GM19468 (cell line): ENCODE measurements at regions not wholly inside any gene's neighbourhood (a gene's known extent, or its start where the extent isn't known, plus 50 kb on each side); places are given as distances from the start of the nearest gene placed in this dataset.

Source experiments
- ATAC-seq: cut with Tn5 transposase; IDR thresholded peaks from one replicate; pipeline ENCODE4 v1.9.1; 2021; ENCODE audit warnings: mild to moderate bottlenecking, moderate library complexity, moderate number of reproducible peaks; ENCODE audit not compliant: unreplicated experiment; ENCODE audit errors: extremely low read depth

DNA sequence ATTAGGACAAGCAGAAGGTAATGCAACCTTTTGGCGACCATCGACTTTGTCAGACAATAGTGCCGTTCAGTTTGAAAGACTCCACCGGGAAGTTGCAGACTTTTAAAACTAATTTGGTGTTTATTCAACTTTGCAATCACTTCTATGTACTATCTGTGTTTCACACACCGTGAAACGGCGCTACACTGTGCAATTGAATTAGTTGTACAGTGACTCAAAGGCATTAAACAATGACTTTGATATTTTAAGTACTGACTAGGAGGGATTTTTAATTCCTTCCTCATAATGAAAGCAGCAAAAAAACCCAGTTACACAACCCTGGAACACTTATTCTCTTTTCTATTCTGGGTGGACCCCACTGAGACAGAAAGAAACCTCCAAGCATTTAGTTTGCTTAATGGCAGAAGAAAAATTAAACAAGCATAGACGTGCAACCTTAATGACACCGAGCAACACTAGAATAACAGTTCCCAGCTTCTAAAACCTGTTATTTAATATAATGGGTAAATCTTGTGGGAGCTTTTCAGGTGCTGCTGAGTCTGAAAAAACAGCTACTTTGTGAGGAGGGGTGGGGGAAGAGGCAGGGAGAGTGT lies 176.8 kb downstream of the LMO4 start:
- ATAC-seq, result no peak

DNA sequence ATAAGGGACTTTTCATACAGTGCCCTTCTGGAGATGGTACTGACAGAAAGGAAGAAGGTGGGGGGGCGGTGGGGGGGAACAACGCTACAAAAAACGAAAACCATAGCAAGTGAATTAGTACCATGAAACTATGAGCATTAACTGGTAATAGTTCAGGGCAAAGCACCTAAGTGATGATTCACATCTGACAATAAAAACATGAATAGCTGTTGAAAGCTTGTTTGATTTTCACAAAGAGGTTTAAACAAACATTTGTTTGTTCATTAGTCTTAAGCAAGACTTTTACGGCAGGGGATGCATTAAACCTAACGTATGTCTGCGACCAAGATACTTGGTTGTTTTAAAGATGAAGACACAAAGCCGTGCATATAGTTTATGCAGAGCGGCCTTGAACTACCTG lies 177.5 kb downstream of the LMO4 start:
- ATAC-seq, result no peak

DNA sequence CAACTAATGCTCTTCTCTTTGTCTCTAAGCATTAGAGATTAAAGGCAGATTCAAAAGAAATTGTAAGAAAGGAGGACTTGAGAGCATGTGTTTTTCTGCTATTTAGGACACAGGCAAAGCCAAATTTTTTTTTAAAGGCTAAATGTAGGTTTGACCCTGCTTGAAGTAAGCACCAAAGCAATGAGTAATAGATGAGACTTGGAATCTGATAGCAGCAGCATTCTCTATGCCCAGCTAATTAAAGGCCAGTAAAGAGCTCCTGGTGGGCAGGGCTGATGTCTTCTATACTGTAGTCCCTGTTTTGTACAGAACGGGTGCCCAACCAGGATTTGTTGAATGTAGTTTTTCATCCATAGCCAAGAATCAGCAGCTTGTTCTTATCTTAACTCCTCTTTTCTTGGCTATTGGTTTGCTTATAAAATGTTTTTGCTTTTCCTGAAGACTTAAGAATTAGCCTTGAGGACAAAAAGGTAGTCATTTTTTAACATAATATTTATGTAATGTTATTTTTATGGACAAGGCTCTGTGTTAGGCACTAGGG lies 179.6 kb downstream of the LMO4 start:
- ATAC-seq, result no peak

DNA sequence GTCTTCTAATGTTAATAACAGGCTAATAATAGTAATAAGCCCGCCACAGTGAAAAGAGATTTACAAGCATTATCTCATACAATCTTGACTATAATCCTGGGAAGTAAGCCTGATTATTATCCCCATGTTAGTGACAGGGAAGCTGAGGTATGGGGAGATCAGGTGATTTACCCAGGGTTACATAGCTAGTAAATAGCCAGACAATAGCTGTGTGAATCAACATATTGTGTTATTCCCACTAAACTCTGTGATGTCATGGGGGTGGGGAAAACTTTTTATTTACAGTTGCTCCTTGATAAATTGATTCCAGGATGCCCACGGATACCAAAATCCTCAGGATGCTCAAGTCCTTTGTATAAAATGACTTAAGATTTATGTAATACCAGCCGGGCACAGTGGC lies 181.9 kb downstream of the LMO4 start:
- ATAC-seq, result no peak

DNA sequence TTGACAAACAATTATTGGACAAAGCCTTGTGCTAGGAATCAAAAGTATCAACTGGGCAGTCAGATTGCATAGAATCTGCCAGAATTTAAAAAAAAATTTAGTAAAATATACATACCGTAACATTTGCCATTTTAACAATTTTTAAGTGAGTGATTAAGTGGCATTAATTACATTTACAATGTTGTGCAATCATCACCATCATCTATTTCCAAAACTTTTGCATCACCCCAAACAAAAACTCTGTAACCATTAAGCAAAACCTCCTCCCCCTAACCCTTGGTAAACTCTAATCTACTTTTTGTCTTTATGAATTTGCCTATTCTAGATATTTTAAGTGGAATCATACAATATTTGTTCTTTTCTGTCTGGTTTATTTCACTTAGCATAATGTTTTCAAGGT lies 182.8 kb downstream of the LMO4 start:
- no peak for ATAC-seq

DNA sequence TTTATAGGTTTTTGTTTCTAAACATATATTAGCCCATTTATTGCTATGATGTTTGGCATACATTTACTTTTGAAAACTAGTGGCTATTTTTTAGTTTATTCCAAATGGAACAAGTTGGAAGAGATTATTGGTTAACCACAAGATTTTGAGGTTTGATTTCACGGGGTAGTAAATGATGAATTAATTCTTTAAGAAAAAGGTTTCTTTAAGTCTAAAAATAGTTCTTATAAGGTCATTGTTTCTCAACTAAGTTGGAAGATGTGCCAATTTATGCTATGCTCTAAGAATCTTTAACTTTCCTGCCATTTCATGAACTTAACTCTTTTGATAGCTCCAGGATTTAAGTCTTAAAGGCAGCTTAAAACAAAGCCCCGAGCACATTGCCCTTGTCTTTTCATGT lies 183.8 kb downstream of the LMO4 start:
- ATAC-seq, result no peak

DNA sequence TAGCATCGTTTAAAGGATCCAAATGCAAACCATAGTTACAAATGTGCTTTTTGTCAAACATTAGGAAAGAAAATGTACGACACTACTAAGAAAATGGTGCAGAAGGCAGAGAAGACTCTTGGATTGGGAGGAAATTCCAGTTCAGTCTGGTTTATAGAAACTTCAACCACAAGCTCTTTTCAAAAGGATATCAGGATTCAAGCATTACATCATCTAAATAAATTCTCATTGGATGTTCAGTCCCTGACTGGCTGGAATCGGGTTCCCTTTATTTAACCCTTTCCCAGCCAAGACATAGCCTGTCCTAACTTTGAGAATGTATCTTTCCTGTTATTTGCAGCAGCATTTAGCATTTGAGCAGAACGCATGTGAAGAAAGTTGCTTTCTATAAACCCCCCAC lies 184.6 kb downstream of the LMO4 start:
- no peak for ATAC-seq

DNA sequence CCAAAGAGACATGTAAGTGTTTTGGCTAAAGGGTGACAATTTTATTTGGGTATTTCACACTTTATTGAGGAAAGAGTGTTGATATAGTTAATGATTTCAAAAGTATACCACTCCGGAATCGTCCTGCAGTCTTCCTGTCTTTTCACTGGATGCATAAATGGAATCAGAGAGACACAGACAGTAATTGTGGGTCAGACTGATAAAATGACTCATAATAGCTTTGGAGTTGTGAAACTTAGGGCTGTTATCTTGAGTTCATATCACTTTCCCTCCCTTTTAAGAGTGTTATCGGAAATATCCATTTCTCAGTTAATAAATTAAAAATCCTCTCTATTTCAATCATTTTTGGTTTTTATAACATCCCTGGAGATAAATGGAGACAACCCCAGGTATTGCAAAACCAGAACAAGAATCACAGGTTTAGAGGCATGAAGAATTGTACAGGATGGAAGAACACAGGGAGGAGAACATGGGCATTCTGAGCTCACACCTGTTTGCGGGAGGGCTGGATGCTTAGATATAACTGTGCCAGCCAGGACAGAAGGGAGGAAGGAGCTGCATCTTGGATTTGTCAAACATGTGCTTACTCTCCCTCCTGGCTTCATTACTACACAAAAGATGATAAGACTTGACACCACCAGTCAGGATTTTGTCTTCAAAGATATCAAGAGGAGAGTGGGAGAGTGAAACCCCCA lies 185.4 kb downstream of the LMO4 start:
- ATAC-seq, result no peak

DNA sequence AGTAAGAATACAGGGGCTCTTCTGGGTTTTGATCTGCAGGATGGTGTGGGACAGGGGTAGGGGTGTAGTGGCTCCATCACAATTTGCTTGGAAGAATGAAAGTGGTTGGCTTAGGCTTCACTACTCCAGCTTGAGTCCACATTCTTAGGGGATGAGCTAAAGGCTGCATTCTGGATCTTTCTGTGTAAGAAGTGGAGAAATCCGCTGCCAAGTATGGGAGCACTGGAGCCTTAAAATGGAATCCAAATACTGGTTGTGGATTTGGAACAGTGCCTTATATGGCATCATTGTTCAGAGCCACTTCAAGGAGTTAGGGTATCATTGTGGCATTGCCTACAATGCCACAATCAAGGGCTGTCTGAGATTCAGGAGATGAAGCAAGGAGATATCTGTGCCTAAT lies 187.1 kb downstream of the LMO4 start:
- ATAC-seq, result no peak

DNA sequence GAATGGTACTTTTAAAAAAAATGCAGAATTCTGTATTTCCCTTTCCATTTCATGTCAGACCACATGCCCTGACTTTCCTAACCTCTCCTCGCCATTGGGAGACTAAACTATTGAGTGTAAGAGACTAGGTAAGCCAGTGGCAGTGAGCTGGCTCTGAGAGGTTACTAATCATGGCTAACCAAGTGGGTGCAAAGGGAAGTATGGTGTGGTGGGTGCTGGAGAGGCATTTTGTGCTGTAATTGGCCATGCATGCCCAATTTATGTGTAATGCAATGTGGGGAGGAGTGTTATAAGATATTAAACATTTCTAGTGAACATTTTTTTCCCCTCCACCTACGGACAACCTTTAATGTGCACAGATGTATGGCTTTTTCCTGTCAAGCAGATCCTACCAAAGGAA lies 190.1 kb downstream of the LMO4 start:
- no peak for ATAC-seq

DNA sequence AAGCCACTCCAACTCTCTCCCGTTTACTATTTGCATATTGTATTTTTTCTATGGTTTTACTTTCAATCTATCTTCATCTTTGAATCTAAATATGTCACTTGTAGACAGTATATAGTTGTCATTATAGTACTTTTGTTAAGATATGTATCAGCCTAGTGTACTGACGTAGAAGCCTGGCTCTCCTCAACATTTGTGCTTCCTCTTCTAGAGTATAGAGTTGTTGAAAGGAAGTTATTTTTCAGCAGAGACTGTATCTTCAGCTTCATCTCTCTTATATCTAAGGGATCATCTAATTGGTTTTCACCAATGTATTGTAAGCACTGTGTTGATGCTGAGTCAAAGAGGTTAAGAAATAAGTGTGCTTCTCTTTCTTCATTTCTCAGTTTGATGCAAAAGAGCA lies 192.8 kb downstream of the LMO4 start:
- no peak for ATAC-seq

DNA sequence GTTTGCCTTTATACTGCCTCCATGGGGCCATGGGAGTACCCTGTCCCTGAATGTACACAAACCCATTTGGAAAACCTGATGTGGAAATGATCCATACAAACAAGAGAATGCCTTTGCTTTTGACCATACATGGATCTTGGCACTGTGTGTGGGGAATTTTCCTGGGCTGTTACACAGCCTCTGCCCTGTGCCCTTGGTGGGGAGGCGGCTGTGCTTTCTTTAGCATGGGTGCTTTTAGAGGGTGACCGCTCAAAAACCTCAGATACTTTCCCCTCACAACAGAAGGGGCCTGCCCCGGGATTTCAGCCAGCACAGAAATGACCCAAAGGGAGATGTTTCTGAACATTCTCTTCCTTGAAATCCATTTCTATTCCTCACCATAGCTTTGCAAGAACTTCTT lies 194.8 kb downstream of the LMO4 start:
- ATAC-seq, result no peak

DNA sequence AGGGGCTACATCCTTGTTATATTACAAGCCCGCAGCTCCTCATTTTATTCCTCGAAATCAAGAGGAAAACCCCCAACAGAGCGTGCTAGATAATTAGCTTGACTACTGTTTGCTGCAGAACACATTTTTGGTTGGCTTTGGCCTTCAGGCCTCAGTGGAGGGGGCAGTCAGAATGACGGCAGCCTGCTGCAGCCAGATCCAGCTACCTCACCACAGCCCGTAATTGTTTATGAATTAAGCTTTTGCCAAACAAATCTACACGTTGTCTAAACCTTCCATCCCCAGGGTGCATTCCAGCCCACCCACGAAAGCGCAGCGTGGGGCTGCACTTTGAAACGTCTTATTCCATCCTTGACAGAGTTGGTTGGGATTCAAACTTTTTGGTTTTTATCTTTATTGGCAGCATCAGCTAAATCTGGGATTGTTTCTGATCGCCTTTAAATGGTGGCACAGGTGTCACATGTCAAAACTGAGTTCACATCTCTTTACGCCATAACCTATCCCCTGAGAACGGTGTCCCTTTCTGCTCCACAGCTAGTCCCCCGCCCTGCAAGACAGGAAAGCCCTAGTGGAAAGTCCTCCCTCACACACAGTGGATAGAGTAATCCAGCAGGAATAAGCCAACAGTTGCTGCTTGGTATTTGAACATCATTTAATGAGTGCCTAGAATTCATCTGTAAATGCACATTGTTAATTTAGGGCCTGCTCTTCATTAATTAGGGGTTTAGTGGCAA lies 195.5 kb downstream of the LMO4 start:
- ATAC-seq, result no peak

DNA sequence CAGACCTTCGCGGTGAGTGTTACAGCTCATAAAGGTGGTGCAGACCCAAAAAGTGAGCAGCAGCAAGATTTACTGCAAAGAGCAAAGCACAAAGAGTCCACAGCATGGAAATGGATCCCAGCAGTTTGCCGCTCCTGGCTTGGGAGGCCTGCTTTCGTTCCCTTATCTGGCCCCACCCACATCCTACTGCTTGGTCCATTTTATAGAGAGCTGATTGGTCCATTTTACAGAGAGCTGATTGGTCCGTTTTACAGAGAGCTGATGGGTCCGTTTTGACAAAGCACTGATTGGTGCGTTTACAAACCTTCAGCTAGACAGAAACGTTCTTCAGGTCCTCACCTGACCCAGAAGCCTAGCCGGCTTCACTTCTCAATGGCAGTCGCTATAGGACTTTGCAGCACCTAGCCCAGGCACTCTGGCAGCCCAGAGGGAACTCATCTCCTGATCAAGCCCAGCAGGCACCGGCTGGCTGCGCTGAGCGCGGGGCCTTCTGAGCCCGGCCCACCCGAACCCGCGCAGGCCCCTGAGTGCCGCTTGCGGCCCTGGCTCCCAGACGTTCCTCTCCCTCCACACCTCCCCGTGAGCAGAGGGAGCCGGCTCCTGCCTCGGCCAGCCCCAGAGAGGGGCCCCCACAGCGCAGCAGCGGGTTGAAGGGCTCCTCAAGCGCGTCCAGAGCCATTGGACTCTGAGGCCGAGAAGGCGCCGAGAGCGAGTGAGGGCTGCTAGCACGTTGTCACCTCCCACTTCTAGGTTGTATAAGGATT lies 200.3 kb downstream of the LMO4 start:
- ATAC-seq, result no peak

DNA sequence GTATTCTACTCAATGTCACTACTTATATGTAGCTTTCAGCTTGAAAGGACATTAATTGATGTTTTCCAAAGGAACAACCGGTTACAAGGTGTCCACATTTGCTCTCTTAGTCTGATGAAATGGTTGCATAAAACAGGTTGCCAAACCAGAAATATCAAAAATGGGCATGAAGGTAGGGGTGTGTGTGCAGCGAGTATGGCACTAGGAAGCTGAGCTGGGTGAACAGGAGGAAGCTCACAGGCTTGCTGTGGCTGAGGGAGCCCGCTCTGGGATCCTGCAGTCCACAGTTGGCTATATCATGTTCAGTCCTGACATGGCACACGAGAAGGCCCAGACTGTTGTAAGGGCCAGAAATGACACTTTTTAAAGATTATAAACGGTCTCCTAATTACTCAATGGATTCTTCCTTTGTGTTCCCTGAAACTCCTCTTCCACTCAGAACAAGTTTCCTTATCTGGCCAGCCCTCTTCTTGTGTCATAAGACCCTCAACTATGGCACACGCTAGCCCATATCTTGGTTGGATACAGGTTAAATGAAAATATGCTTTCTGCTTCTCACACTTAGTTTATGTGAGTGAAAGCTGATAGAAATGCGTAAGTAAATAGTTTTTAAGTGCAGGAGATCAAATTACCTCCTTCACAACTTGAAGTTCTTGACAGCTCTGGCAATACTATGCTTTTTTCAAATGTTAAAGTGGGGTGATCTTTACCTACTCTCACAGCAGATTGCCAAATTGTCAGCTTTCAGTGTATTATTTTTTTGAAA lies 201.5 kb downstream of the LMO4 start:
- no peak for ATAC-seq

DNA sequence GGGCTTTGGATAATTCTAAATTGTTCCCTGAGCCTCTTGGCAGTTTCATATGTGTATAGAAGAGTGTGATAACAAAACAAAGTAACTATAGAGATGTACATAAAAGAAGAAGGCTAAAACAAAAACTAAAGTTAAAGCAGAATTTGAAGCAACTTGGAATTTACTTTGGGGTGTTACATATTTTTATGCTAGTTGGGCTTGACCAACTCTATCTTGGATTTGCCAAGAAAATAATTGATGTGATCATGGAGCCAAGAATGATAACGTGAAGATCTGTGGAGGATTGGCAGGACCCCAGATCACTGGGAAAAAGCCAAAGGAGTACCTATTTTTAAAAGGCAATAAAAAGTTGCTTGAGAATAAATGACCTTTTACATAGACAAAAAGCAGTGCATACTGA lies 206.9 kb downstream of the LMO4 start:
- no peak for ATAC-seq

DNA sequence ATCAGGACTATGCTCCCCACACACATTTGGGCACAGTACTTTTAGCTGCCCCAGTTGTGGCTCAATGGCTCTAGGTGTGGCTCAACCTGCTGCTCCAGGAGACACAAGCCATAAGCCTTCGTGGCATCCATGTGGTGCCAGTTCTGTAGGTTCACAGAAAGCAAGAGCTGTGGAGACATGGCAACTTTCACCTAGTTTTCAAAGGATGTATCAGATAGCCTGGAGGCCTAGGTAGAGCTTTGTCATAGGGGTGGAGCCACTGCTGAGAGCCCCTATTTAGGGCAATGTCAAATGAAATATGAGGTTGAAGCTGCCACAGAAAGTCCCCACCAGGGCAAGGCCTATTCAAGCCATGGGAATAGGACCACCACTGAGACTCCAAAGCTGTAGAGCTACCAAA lies 210.5 kb downstream of the LMO4 start:
- ATAC-seq, result no peak

DNA sequence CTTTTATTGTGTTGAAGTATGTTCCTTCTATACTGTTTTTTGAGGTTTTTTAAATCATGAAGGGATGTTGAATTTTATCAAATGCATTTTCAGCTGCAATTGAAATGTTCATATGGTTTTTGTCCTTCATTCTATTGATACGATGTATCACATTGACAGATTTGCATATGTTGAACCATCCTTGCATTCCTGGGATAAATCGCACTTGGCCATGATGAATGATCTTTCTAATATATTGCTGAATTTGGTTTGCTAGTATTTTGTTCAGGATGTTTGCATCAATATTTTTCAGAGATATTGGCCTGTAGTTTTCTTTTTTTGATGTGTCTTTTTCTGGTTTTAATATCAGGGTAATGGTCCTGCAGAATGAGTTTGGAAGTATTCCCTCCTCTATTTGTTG lies 214.0 kb downstream of the LMO4 start:
- ATAC-seq, result no peak

DNA sequence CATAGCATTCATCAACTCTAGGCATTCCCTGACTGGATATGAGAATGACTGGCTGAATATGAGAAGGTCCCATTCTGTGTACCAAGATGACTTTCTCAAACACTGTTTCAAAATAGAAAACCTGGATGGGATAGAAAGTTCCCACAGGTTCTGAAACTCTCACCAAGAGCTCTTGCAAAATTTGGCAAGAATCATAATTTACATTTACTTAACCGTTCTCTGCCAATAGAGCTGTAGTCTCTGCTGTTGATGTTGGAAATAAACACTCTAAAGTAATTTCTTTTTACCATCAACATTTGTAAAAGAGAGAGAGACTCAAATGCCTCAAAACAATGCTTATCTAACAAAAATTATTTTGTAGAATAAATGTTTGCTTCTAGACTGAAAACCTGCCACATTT lies 221.1 kb downstream of the LMO4 start:
- ATAC-seq, result no peak

DNA sequence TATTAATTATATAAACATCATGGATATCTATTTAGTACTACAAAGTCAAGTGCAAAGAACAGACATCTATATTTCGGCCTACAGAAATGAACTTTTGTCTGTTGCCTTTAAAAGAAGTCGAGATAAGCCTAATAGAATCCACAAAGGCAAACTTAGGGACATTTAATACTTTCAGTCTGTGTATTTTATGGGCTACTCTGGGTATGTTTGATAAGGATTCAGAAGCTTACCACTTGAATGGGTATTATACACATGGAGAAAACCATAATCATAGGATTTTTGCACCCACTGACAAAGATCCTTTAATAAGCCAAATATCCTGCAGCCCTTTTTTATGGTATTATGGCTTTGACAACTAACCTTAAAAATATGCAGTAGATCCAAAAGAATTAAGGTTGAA lies 224.8 kb downstream of the LMO4 start:
- no peak for ATAC-seq
